HEK293 (cell line): ENCODE measurements at regions not wholly inside any gene's neighbourhood (a gene's known extent, or its start where the extent isn't known, plus 50 kb on each side); places are given as distances from the start of the nearest gene placed in this dataset.

ENCODE experiments used
- CTCF ChIA-PET: fragments of 350-600 bp; formaldehyde crosslinking; extraction: SDS; loops from one replicate; lab custom pipeline; 2021; ENCODE audit warnings: antibody characterized with exemption; lab: Yijun Ruan, JAX
- POLR2A ChIA-PET: fragments of 300-600 bp; formaldehyde crosslinking; extraction: SDS; loops from one replicate; lab custom pipeline; 2020; ENCODE audit warnings: antibody characterized with exemption, inconsistent platforms; lab: Yijun Ruan, JAX
- H3K27ac ChIP-seq: fragments of 200-500 bp; sonication (Bioruptor generic); 2 replicates; pipeline ENCODE4 v1.5.1; 2014; ENCODE audit warnings: low read depth, low read length, control low read depth, inconsistent platforms; ENCODE audit errors: extremely low read depth
- H3K36me3 ChIP-seq, 2 experiments: fragments of 200-500 bp in 1 of 2; sonication (Bioruptor generic) in 1 of 2; 1 replicate in 1 of 2; 2 replicates in 1 of 2; pipeline ENCODE4 v1.5.1; 2014 to 2017; ENCODE audit warnings: inconsistent platforms in 2 of 2, low read length in 2 of 2; ENCODE audit not compliant: control insufficient read depth in 2 of 2, insufficient read depth in 1 of 2
- H3K4me1 ChIP-seq: fragments of 200-500 bp; sonication (Bioruptor generic); 2 replicates; pipeline ENCODE4 v1.5.1; 2014; ENCODE audit warnings: mild to moderate bottlenecking, low read length, inconsistent platforms; ENCODE audit not compliant: control insufficient read depth, insufficient read depth
- H3K4me3 ChIP-seq: 2 replicates; pipeline ENCODE4 v1.5.1; 2011; ENCODE audit warnings: low read depth, mild to moderate bottlenecking, control low read depth, low read length, moderate library complexity
- H3K9me3 ChIP-seq: fragments of 200-500 bp; sonication (Bioruptor generic); 2 replicates; pipeline ENCODE4 v1.5.1; 2014; ENCODE audit warnings: low read depth, low read length, inconsistent platforms; ENCODE audit not compliant: control insufficient read depth, insufficient read depth
- EGR2 ChIP-seq: fragments of 450-650 bp; formaldehyde crosslinking; IDR thresholded peaks from 2 replicates; pipeline ENCODE4 v1.5.1; 2016; ENCODE audit warnings: low read depth, missing biosample characterization, missing genetic modification characterization
- ELK4 ChIP-seq: IDR thresholded peaks from 2 replicates; pipeline ENCODE4 v1.6.1; 2011; ENCODE audit warnings: mild to moderate bottlenecking, low read depth, low read length, borderline replicate concordance
- FEZF1 ChIP-seq: fragments of 450-650 bp; formaldehyde crosslinking; IDR thresholded peaks from 2 replicates; pipeline ENCODE4 v1.5.1; 2016; ENCODE audit warnings: missing biosample characterization, missing genetic modification characterization
- HOXC10 ChIP-seq: sonication (generic); formaldehyde crosslinking; IDR thresholded peaks from 2 replicates; pipeline ENCODE4 v1.8.1; 2023; ENCODE audit warnings: mild to moderate bottlenecking, missing genetic modification reagents
- KLF1 ChIP-seq: fragments of 450-650 bp; formaldehyde crosslinking; IDR thresholded peaks from 2 replicates; pipeline ENCODE4 v1.5.1; 2016; ENCODE audit warnings: missing biosample characterization, missing genetic modification characterization
- KLF8 ChIP-seq: fragments of 450-650 bp; formaldehyde crosslinking; IDR thresholded peaks from 2 replicates; pipeline ENCODE4 v1.5.1; 2016; ENCODE audit warnings: missing biosample characterization, missing genetic modification characterization
- PRDM2 ChIP-seq: fragments of 450-650 bp; formaldehyde crosslinking; IDR thresholded peaks from 2 replicates; pipeline ENCODE4 v1.5.1; 2016; ENCODE audit warnings: missing biosample characterization, missing genetic modification characterization, borderline replicate concordance
- REPIN1 ChIP-seq: fragments of 450-650 bp; formaldehyde crosslinking; IDR thresholded peaks from 2 replicates; pipeline ENCODE4 v1.5.1; 2017; ENCODE audit warnings: missing biosample characterization, missing genetic modification characterization, low read depth
- SALL2 ChIP-seq: fragments of 450-650 bp; formaldehyde crosslinking; IDR thresholded peaks from 2 replicates; pipeline ENCODE4 v1.5.0; 2017; ENCODE audit warnings: missing biosample characterization, mild to moderate bottlenecking, missing genetic modification characterization, borderline replicate concordance
- ZEB2 ChIP-seq: fragments of 450-650 bp; formaldehyde crosslinking; IDR thresholded peaks from 2 replicates; pipeline ENCODE4 v1.5.1; 2016; ENCODE audit warnings: missing biosample characterization, missing genetic modification characterization
- ZFHX2 ChIP-seq: fragments of 450-650 bp; formaldehyde crosslinking; conservative IDR thresholded peaks from 2 replicates; pipeline ENCODE4 v1.5.1; 2016; ENCODE audit warnings: missing biosample characterization, missing genetic modification characterization
- ZFP37 ChIP-seq: fragments of 450-650 bp; formaldehyde crosslinking; IDR thresholded peaks from 2 replicates; pipeline ENCODE4 v1.5.1; 2016; ENCODE audit warnings: missing biosample characterization, missing genetic modification characterization
- ZFP69B ChIP-seq: fragments of 450-650 bp; formaldehyde crosslinking; IDR thresholded peaks from 2 replicates; pipeline ENCODE4 v1.5.1; 2016; ENCODE audit warnings: missing biosample characterization, missing genetic modification characterization
- ZNF223 ChIP-seq: fragments of 450-650 bp; formaldehyde crosslinking; IDR thresholded peaks from 2 replicates; pipeline ENCODE4 v1.5.1; 2016; ENCODE audit warnings: missing biosample characterization, missing genetic modification characterization
- ZNF529 ChIP-seq: fragments of 450-650 bp; formaldehyde crosslinking; IDR thresholded peaks from 2 replicates; pipeline ENCODE4 v1.5.1; 2017; ENCODE audit warnings: missing genetic modification characterization, missing biosample characterization; ENCODE audit not compliant: insufficient replicate concordance
- ZNF555 ChIP-seq: fragments of 450-650 bp; formaldehyde crosslinking; conservative IDR thresholded peaks from 2 replicates; pipeline ENCODE4 v1.5.1; 2017; ENCODE audit warnings: missing biosample characterization, mild to moderate bottlenecking, missing genetic modification characterization, inconsistent platforms
- ZNF645 ChIP-seq: fragments of 450-650 bp; formaldehyde crosslinking; IDR thresholded peaks from 2 replicates; pipeline ENCODE4; 2016; ENCODE audit warnings: missing biosample characterization, missing genetic modification characterization
- ZNF701 ChIP-seq: fragments of 450-650 bp; formaldehyde crosslinking; IDR thresholded peaks from 2 replicates; pipeline ENCODE4 v1.5.1; 2016; ENCODE audit warnings: missing biosample characterization, missing genetic modification characterization
- ZNF837 ChIP-seq: fragments of 450-650 bp; formaldehyde crosslinking; IDR thresholded peaks from 2 replicates; pipeline ENCODE4 v1.5.1; 2016; ENCODE audit warnings: missing biosample characterization, missing genetic modification characterization

GRCh38 chr5:71806711-71807110, 87.6 kb downstream of the CARTPT start (continued):
- TF ChIP-seq PRDM2, result no peak
- TF ChIP-seq KLF1 (tag by site-specific recombination), result no peak
- TF ChIP-seq ZNF529 (tag by site-specific recombination), result no peak
- TF ChIP-seq ZEB2 (tag by site-specific recombination), result no peak
- no peak for TF ChIP-seq ZFP69B (tag by site-specific recombination)
- TF ChIP-seq SALL2 (tag by site-specific recombination), result no peak
- TF ChIP-seq FEZF1, result no peak
- TF ChIP-seq HOXC10 (CRISPR knock-in tag), result no peak
- TF ChIP-seq ZNF701, result no peak
- TF ChIP-seq ZNF223 (tag by site-specific recombination), result no peak
- TF ChIP-seq ZFP37 (tag by site-specific recombination), result no peak

- CTCF ChIA-PET, result interaction anchor here (0.6 to 1.6 kb wide), 2 partner anchors 10 to 25 kb away, joined by 4 to 8 read pairs; no protein-coding TSS in a partner anchor
- no peaks in the 10 kb centered on the region for H3K4me1 ChIP-seq
- no peaks in the 10 kb centered on the region for H3K9me3 ChIP-seq
- POLR2A ChIA-PET, result no interaction called here
- H3K4me3 ChIP-seq, result no peak overlapping the region
- TF ChIP-seq ZFHX2 (tag by site-specific recombination), result peak; percentile 69
- TF ChIP-seq EGR2 (tag by site-specific recombination), result peak; percentile 52; the same call in 1 of the 2 replicates
- no peak for TF ChIP-seq ZNF837 (tag by site-specific recombination)
- H3K27ac ChIP-seq, result no peak overlapping the region
- H3K36me3 ChIP-seq, result no peaks in the 10 kb centered on the region
These were observed 88.8 kb downstream of the CARTPT start for GRCh38 chr5:71807909-71808308.

- ChIA-PET CTCF (interaction anchor here (0.6 to 1.1 kb wide), 4 partner anchors 27 to 496 kb away, joined by 3 read pairs; no protein-coding TSS in a partner anchor), POLR2A (no interaction called here)
- Histone ChIP-seq H3K4me3 (no peak overlapping the region), H3K27ac (no peak overlapping the region), H3K9me3 (no peaks in the 10 kb centered on the region), H3K36me3 (no peaks in the 10 kb centered on the region), H3K4me1 (no peaks in the 10 kb centered on the region)
- TF ChIP-seq REPIN1 (tag by site-specific recombination), result no peak
These were observed 90.4 kb downstream of the CARTPT start for GRCh38 chr5:71809446-71809845.

- no peak overlapping the region for H3K27ac ChIP-seq
- TF ChIP-seq ZNF555 (tag by site-specific recombination) (no peak), KLF8 (tag by site-specific recombination) (no peak), ELK4 (no peak), ZNF645 (tag by site-specific recombination) (no peak)
- TF ChIP-seq, all 188 proteins: peak for 0
- no peaks in the 10 kb centered on the region for H3K36me3 ChIP-seq
- ChIA-PET CTCF (interaction anchor here (0.6 to 1.1 kb wide), 4 partner anchors 26 to 495 kb away, joined by 3 read pairs; no protein-coding TSS in a partner anchor), POLR2A (no interaction called here)
- H3K9me3 ChIP-seq, result no peaks in the 10 kb centered on the region
- H3K4me1 ChIP-seq, result no peaks in the 10 kb centered on the region
- H3K4me3 ChIP-seq, result no peak overlapping the region
These were observed 90.9 kb downstream of the CARTPT start for GRCh38 chr5:71810023-71810422.
